Stimulated activated CD8-positive, alpha-beta memory T cell treated with anti-CD3 and anti-CD28 coated beads, Interleukin-12 subunit alpha, Interleukin-12 subunit beta, amount 100 ng/mL, for 24 hours (primary cell): ENCODE measurements at regions not wholly inside any gene's neighbourhood (a gene's known extent, or its start where the extent isn't known, plus 50 kb on each side); places are given as distances from the start of the nearest gene placed in this dataset.

Experiments
- DNase-seq: peaks from one replicate; pipeline ENCODE4 v3.0.0-alpha.2; 2020; ENCODE audit errors: extremely low read depth

DNA sequence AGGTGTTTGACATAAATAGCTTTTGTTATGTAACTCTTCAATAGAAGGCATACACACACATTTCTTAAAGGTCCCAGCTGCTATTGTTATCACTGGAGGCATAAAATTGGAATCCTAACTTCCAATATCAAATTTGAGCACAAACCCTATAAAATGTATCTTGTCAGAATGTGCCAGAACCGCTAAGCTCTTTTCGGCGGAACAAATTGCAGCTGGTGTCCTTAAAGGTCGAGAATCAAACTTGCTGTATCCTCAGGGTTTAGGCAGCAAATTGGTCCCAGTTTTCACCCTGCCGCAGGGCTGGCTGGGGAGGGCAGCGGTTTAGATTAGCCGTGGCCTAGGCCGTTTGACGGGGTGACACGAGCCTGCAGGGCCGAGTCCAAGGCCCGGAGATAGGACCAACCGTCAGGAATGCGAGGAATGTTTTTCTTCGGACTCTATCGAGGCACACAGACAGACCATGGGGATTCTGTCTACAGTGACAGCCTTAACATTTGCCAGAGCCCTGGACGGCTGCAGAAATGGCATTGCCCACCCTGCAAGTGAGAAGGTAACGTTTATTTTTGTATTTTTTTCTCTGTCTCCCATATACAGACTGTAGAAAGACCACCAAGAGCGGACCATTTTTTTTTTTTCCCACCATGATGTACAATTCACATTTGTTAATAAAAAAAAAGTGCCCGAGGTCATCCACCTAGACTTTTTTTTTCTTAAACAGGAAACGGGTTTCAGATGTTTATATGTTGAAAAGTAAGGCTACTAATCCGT lies 297.1 kb downstream of the IRF8 start:
- no peak for DNase-seq

DNA sequence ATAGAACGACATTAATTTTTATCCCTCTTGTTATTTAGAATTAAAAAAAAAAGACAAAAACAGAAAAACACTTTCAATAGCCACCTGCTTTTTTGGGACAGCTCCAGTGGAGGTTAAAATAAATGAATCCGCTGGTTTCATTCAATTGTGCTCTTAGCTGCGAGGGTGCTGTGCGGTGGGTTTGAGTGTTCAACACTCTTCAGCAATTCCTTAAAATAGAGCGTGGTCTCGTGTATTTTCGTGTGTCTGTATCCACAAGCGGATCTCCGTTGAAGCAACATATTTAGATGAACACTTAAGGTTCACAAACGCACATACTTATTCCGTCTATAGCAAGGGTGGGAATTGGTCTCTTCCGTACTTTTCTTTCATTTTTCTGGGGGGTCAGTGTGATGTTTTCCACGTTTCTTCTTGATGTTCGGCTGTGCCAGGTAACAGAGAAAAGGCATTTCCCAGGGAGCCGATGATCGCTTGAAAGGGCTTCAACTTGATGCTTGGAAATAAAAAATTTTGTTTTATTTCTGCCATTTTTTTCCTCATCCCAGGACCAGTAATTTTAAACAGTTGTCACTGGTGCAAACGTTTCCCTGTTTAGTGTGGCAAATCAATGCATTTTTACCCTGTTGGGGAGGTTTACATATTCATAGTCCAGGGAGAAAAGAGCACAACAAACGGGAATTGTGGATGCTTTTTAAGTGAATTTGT lies 297.9 kb downstream of the IRF8 start:
- no peak for DNase-seq

DNA sequence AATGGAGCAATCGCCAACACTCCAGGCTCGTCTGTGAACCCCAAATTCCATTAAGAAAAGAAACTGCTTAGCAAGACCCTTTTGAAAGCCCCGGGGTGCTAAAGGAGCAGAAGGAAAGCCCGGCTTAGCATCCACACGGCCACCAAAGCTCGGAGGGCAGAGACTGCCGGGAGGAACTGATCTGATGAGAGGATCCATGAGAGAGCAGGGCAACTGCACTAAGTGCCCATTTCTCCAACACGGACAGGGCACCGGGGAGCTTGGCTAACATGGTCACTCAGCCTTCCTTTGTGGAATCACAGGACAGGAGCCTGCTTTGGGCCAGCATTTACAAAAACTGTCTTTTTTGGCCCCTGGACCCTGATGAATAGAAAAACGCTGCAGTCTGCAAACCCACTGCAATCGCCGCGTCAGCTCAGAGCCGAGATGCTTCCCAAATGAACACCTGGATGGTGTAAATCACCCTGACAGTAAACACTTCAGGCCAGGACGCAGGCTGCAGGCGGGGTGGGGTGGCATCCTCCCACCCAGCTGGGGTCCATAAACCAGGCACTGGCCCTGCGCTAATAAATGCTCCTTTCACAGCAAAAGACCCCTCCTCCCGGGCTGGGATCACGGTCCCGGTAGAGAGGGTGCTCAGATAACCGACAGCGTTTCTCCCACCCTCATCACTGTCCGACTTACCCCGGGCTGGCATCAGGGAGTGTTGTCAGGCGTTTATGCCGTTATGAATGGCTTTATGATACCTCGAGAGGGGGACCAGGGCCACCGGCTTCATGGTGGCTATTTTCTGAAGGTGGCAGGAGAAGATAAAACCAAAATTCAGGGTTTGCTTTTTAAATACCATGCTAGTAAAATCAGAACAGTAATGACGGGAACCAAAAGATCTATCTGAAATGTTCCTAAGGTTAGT lies 299.5 kb downstream of the IRF8 start:
- no peak for DNase-seq

DNA sequence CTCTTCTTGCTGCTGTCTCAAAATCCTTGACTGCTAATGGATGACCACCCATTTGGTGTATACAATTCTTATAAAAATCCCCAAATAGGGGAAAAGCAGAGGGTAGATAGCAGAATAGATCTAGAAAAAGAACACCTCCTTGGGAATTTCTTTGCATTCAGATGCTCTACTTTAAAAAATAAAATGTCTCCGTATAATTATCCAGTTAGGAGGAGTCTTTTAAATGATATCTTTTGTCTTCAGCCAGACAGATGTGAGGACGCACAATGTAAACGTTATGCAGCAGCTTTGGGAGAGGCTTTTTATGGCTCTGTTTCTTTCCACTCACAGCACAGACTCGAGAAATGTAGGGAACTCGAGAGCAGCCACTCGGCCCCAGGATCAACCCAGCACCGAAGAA lies 300.2 kb downstream of the IRF8 start:
- DNase-seq = no peak

DNA sequence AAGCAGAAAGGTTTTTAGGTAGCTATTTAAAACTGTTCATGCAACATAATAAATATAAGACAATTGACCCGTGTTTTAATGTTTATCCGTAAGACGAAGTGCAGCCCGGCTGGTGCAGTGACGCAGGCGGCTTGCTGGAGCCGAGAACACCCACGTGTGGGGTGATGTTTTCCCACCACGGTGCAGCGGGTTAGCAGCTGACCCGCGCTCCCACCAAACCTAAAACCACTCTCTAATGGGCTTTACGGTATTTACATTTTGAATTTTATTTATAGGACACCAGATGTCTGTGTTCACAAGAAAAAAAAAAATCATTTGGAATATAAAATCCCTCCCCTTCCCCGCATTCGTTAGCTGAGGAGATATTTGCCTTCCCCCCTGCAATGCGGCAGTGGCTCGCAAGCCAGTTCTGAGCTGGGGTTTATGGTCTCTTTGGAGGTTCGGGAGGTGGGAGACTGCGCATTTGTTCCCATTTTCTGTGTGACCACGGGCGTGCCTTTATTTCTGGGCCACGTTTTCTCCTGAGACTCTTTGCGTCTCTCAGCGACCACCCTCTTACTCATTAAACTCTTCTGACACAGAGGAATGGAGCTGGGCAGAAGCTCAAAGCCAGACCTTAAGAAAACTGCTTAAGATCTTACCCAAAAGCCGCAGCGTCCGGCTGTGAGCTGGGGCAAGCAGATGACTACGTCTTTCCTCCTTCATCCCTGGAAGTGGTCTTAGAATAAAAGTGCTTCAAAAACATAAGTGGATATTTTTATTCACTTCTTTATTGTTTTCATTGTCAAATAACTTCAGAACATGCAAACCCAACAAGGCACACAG lies 301.1 kb downstream of the IRF8 start:
- no peak for DNase-seq

DNA sequence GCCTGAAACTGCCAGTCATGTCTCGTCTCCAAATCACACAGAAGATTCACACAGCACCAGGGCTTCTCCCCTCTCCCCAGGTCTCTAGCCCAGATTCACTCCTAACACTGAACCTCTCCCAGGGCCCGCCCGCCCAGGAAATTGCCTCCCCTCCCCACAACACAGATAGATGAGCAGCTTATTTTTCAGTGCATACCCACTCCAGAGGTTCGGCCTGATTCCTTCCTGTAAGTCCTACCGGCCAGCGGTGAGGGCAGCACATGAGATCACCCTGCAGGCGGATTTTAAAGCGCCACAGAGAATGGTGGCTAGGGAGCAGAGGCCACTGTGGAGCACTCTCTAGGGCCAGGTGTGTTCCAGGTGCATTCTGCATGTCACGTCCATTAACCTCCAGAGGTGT lies 301.8 kb downstream of the IRF8 start:
- no peak for DNase-seq

DNA sequence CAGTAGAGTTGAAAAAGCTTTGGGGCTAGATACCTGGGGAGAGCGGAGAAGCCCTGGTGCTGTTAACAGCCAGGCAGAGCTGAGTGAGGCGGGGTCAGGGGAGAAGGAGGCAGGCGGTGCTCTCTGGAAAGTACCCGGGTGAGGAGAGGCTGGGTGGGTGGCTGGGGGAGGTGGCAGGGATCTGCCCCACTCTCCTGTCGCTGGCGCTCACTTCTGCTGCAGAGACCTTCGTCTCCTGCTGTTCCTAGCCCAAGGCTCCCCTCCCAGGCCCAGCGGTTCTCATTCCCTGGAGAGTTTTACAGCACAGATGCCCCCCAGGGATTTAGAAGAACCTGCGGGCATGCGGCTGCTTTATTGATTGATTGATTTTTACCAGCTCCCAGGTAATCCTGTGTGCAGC lies 302.8 kb downstream of the IRF8 start:
- DNase-seq = no peak

DNA sequence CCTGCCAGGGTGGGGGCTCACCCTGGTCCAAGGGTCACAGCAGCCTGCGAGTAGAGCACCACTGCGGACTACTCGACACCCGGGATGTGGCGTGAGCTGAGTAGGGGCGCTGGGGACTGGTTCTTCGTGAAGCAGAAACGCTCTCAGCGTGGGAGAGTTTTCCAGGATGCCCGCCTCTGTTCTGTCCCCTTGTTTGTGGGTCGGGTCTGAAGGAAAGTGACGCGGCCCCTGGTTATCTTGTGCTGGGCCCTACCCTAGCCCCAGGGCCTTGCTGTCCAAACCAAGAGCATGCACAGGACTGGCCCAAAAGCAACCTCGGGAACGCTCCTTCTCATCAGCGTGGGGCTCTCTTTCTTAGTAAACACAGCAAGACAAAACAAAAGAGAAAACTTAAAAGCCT lies 303.3 kb downstream of the IRF8 start:
- DNase-seq = no peak

DNA sequence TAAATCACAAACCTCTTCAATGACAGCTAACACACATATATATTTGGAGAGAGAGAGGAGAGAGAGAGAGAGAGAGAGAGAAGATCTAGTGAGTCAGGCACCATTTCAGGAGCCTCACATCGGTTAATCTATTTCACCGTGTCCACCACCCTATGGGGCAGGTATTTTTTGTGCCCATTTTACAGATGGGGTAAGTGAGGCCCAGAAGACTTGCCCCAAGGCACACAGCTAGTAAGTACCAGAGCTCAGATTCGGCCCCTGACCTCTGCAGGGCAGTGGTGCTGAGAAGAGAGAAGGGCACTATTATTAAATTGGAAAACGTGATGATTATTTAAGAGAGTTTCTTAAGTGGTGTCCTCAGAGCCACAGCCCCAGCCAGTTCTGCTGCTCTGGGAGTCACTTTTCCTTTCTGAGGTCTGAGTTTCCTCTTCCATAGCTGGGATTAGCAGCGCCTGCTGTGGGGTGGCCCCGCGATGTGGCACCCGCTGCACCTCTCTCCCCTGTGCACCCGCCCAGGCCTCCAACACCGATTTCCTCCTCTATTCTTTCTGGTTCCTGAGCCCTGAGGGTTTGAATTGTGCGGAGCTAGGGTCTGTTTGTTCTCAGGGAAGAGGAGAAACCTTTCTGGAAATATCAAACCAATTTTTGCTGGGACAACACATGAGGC lies 303.9 kb downstream of the IRF8 start:
- no peak for DNase-seq

DNA sequence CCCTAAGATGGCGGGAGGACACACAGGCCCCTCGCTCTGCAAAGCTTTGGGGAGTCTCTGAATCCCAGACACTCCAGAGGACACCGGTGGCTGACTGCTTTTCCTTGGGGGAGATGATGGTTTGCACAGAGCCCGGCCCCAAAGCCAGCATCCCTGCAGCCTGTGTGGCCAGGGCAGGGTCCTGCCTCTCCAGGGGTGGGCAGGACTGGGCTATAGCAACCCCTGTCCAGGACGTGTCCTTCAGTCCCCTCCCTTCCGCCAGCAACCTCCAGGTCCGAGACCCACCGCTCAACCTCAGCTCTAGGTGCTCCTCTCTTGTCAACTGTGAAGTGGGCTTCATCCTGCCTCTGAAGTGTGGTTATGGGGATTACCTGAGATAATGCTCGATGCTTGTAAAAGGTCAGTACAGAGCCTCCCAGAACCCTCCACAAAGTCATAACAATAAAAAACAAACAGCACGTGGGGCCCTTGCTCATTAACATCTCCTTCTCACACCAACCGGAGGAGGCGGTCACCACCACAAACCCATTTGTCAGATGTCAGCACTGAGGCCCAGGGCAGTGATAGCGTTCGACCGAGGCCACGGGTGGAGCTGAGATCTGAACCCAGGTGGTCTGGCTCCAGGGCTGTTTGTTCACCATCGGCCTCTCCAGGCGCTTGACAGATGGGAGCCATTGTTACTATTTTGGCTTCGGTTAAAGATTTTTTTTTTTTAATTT lies 304.8 kb downstream of the IRF8 start:
- no peak for DNase-seq

DNA sequence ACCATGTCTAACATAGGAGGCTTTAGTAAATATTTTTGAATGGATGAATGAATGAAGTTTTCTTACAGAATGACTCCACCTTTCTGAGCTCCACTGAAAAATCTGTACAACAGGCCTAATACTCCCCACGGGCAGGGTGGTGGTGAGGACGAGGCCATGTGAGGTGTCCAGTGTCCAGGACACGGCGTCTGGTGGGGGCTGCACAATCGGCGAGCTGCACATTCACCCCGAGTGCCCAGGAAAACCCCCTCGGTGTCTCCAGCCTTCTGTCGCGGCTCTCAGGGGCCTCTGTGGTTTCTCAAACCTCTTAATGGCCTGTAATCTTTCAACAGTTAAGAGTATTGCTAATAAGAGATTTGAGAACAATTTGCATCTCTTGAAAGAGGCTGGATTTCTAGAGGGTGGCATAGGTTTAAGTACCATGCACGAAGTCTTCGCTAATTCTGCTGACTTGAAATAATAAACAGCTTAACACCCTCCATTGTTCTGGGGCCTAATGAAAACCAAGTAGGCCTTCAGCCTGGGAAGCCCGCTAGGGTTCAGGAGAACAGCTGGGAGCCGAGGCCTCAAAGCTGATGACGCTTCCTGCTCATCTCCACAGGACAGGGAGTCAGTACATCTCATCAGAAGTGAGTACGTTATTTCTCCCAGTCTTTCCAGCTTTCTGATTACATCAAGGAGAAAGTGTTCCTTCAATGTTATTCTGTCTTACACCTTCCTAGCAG lies 304.6 kb upstream of the FOXF1 start:
- no peak for DNase-seq

DNA sequence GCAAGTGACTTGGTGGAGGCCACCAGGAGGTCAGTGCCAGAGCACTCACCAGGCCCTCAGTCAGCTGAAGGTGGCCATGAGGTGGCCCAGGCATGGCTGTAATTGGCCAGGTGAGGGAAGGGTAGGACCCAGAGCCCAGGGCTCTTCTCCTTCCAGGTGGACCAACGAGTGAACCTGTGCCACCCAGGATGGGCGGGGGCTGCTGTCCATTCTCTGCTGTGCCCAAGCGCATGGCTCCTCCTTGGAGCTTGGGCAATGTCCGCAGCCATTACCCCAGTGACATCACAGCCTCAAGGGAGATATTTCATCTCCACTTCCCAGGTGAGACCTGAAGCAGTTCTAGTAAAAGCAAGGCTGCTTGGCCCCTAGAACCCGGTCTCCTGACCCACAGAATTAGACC lies 303.0 kb upstream of the FOXF1 start:
- DNase-seq = no peak

DNA sequence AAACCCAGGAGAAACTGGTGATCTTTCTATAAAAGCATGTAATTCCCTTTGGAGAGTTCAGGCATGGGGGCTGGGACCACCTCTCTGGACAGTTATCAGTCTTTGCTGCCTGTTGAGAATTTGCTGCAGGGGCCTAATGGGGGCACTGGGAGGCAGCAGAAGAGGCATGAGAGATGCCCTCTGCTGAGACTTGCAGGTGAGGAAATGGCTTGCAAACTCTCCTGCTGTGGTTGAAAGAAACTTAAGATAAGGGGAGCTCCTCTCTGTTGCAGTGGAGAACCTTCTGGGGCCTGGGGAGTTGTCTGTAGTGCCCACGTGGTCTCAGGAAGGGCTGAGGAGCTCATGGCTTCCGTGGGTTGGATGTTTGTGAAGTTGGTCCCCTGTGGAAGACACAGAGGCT lies 301.1 kb upstream of the FOXF1 start:
- no peak for DNase-seq

DNA sequence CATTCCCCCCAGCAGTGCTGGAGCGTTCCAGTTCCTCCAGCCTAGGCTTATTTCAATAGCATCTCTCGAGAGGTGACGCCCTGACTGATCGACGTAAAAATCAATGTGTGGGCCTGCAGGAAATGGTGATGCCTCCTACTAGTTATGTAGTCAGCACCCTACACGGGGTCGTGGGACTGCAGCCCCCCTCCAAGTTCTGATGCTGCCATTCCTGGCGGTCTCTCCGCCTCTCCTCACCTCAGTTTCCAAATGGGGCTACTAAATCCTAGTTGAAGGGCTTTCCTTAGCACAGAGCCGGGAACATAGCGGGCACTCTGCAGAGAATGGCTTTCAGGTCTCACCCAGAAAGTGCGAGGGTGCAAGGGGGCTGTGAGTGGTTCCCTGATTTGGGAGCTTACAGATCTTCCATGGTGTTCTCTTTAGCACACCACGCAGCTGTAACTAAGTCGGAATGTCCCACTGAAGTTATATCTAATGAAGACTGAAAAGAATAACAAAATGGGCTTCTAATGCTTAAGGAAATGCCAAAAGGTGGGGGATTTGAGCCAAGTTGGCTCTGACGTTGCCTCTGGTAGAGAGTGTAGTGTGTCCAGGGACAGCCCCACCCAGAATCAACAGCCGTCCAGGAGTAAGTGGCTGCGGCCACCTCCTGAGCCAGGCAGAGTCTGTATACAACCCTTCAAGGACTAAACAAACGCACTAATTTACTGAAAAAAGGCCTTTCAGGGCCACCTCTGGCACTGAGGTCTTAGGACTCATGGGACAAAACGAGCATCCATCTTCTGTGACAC lies 299.7 kb upstream of the FOXF1 start:
- DNase-seq = no peak

DNA sequence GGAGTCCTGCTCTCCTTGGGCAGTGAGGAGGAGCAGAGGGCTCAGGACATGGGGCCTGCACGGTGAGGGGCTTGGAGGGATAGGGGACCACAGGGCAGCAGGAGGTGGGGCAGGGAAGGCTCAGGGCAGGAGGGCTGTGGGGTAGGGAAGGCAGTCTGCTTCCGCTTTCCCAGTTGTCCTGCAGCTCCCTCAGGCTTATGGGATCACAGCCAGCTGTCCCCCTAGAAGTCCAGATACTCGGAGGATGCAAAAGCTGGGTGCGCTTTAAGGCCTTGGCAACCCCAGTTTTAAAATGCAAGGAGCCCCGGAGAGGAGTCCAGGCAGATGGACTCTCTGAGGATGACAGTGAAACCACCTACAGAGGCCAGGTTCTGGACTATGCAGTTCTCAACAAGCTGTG lies 299.1 kb upstream of the FOXF1 start:
- DNase-seq = no peak

DNA sequence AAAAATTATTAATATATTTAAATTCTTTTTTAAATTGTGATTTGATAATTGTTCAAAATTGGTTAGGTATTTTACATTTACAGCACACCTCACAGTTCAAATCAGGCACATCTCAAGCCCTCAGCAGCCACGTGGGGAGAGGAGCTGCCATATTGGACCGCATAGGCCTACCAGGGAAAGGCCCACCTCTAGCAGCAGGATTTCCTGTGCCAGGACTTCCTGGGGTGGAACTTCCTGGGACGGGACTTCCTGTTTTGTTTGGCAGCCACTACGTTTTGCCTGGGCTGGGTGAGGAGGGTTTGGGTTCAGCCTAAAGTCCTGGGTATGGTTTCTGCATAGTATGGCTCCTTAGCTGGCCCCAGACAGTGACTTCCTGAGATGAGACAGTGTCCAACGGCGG lies 298.5 kb upstream of the FOXF1 start:
- DNase-seq = no peak

DNA sequence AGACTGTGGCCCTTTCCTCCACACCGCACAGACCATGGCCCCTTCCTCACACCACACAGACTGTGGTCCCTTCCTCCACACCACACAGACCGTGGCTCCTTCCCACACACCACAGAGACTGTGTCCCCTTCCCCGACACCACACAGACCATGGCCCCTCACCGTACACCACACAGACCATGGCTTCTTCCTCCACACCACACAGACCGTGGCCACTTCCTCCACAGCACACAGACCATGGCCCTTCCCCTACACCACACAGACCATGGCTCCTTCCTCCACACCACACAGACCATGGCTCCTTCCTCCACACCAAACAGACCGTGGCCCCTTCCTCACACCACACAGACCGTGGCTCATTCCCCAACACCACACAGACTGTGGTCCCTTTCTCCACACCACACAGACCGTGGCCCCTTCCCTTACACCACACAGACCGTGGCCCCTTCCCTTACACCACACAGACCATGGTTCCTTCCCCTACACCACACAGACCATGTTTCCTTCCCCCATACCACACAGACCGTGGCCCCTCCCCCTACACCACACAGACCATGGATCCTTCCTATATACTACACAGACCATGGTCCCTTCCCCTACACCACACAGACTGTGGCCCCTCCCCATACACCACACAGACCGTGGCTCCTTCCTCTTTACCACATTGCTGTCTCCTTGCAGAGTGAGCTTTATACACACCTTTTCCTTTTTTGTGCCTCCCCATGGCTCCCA lies 297.5 kb upstream of the FOXF1 start:
- DNase-seq = no peak
